Activated T-helper 17 cell treated with anti-CD3 and anti-CD28 coated beads, Interleukin-2, amount 50 U/mL, for 72 hours (primary cell): ENCODE measurements at regions not wholly inside any gene's neighbourhood (a gene's known extent, or its start where the extent isn't known, plus 50 kb on each side); places are given as distances from the start of the nearest gene placed in this dataset.

Experiments
- ATAC-seq: fragments of 150-1000 bp; cut with Tn5 transposase; replicated peaks from 2 replicates; pipeline ENCODE4 v1.10.0; 2021; ENCODE audit warnings: mild to moderate bottlenecking, moderate library complexity
- H3K27ac Mint-ChIP-seq: one replicate; pipeline ENCODE4 v1.8.0; 2022; ENCODE audit warnings: mixed read lengths
- H3K27me3 Mint-ChIP-seq: one replicate; pipeline ENCODE4 v1.8.0; 2022; ENCODE audit warnings: mixed read lengths
- H3K36me3 Mint-ChIP-seq: one replicate; pipeline ENCODE4 v1.8.0; 2022; ENCODE audit warnings: low read depth, mild to moderate bottlenecking, mixed read lengths
- H3K4me1 Mint-ChIP-seq: one replicate; pipeline ENCODE4 v1.8.0; 2022; ENCODE audit warnings: mixed read lengths
- H3K4me3 Mint-ChIP-seq: one replicate; pipeline ENCODE4 v1.8.0; 2022; ENCODE audit warnings: mild to moderate bottlenecking, mixed read lengths
- H3K9me3 Mint-ChIP-seq: one replicate; pipeline ENCODE4 v1.8.0; 2022; ENCODE audit warnings: mixed read lengths

GRCh38 chr14:86527312-86527711 is 997.4 kb downstream of the FLRT2 start:
- peaks cover 9% of the 10 kb centered on the region for H3K9me3 Mint-ChIP-seq
- no peaks in the 10 kb centered on the region for H3K36me3 Mint-ChIP-seq
- no peak overlapping the region for H3K4me3 Mint-ChIP-seq
- H3K4me1 Mint-ChIP-seq, result no peaks in the 10 kb centered on the region
- no peaks in the 10 kb centered on the region for H3K27me3 Mint-ChIP-seq
- no peak for ATAC-seq
- H3K27ac Mint-ChIP-seq, result no peak overlapping the region

GRCh38 chr14:86525673-86526072 is 995.7 kb downstream of the FLRT2 start:
- Mint-ChIP-seq H3K4me1 (no peaks in the 10 kb centered on the region), H3K27ac (no peak overlapping the region)

GRCh38 chr14:86521843-86522242 is 991.9 kb downstream of the FLRT2 start:
- no peak for ATAC-seq
- Mint-ChIP-seq H3K9me3 (peaks cover 9% of the 10 kb centered on the region), H3K27ac (no peak overlapping the region), H3K4me1 (no peaks in the 10 kb centered on the region), H3K27me3 (no peaks in the 10 kb centered on the region), H3K36me3 (no peaks in the 10 kb centered on the region), H3K4me3 (no peak overlapping the region)

More at GRCh38 chr14:86525673-86526072, 995.7 kb downstream of the FLRT2 start:
- no peak for ATAC-seq
- H3K4me3 Mint-ChIP-seq, result no peak overlapping the region
- peaks cover 9% of the 10 kb centered on the region for H3K9me3 Mint-ChIP-seq
- no peaks in the 10 kb centered on the region for H3K27me3 Mint-ChIP-seq
- H3K36me3 Mint-ChIP-seq, result no peaks in the 10 kb centered on the region

GRCh38 chr14:86521031-86521730 is 991.2 kb downstream of the FLRT2 start:
- H3K27me3 Mint-ChIP-seq, result no peaks in the 10 kb centered on the region
- H3K4me1 Mint-ChIP-seq, result no peaks in the 10 kb centered on the region
- ATAC-seq, result no peak
- H3K36me3 Mint-ChIP-seq, result no peaks in the 10 kb centered on the region
- no peak overlapping the region for H3K4me3 Mint-ChIP-seq
- H3K27ac Mint-ChIP-seq, result no peak overlapping the region
- peaks cover 9% of the 10 kb centered on the region for H3K9me3 Mint-ChIP-seq

GRCh38 chr14:86518298-86518697 is 988.4 kb downstream of the FLRT2 start:
- H3K36me3 Mint-ChIP-seq, result no peaks in the 10 kb centered on the region
- no peak overlapping the region for H3K4me3 Mint-ChIP-seq
- H3K9me3 Mint-ChIP-seq, result peaks cover under 1% of the 10 kb centered on the region
- no peak overlapping the region for H3K27ac Mint-ChIP-seq
- H3K27me3 Mint-ChIP-seq, result no peaks in the 10 kb centered on the region
- H3K4me1 Mint-ChIP-seq, result no peaks in the 10 kb centered on the region
- ATAC-seq, result no peak

GRCh38 chr14:86515195-86515594 is 985.3 kb downstream of the FLRT2 start:
- peaks cover 3% of the 10 kb centered on the region for H3K9me3 Mint-ChIP-seq
- no peak overlapping the region for H3K4me3 Mint-ChIP-seq
- ATAC-seq, result no peak
- H3K27ac Mint-ChIP-seq, result no peak overlapping the region
- H3K27me3 Mint-ChIP-seq, result no peaks in the 10 kb centered on the region
- H3K4me1 Mint-ChIP-seq, result no peaks in the 10 kb centered on the region
- H3K36me3 Mint-ChIP-seq, result no peaks in the 10 kb centered on the region

- Mint-ChIP-seq H3K4me1 (no peaks in the 10 kb centered on the region), H3K27me3 (no peaks in the 10 kb centered on the region), H3K9me3 (peaks cover 3% of the 10 kb centered on the region), H3K4me3 (no peak overlapping the region), H3K27ac (no peak overlapping the region), H3K36me3 (no peaks in the 10 kb centered on the region)
- no peak for ATAC-seq
These were observed 983.6 kb downstream of the FLRT2 start for GRCh38 chr14:86513564-86513963.

GRCh38 chr14:86513056-86513455 is 983.1 kb downstream of the FLRT2 start:
- Mint-ChIP-seq H3K27ac (no peak overlapping the region), H3K27me3 (no peaks in the 10 kb centered on the region), H3K9me3 (peaks cover 3% of the 10 kb centered on the region), H3K36me3 (no peaks in the 10 kb centered on the region), H3K4me3 (no peak overlapping the region), H3K4me1 (no peaks in the 10 kb centered on the region)
- ATAC-seq, result no peak

GRCh38 chr14:86510491-86510890 is 980.5 kb downstream of the FLRT2 start:
- Mint-ChIP-seq H3K36me3 (no peaks in the 10 kb centered on the region), H3K4me3 (no peak overlapping the region), H3K4me1 (no peaks in the 10 kb centered on the region), H3K9me3 (peaks cover 3% of the 10 kb centered on the region), H3K27ac (no peak overlapping the region), H3K27me3 (no peaks in the 10 kb centered on the region)
- ATAC-seq, result no peak

- no peaks in the 10 kb centered on the region for H3K36me3 Mint-ChIP-seq
- no peaks in the 10 kb centered on the region for H3K9me3 Mint-ChIP-seq
- ATAC-seq, result no peak
- H3K4me1 Mint-ChIP-seq, result peaks cover 4% of the 10 kb centered on the region
- no peaks in the 10 kb centered on the region for H3K27me3 Mint-ChIP-seq
- H3K4me3 Mint-ChIP-seq, result no peak overlapping the region
- no peak overlapping the region for H3K27ac Mint-ChIP-seq
These were observed 975.9 kb downstream of the FLRT2 start for GRCh38 chr14:86505808-86506207.

GRCh38 chr14:86501611-86502010 is 971.7 kb downstream of the FLRT2 start:
- no peak overlapping the region for H3K4me3 Mint-ChIP-seq

GRCh38 chr14:86491743-86492142 is 961.8 kb downstream of the FLRT2 start:
- Mint-ChIP-seq H3K36me3 (no peaks in the 10 kb centered on the region), H3K4me3 (no peak overlapping the region), H3K9me3 (no peaks in the 10 kb centered on the region), H3K27ac (no peak overlapping the region), H3K4me1 (no peaks in the 10 kb centered on the region), H3K27me3 (no peaks in the 10 kb centered on the region)
- ATAC-seq, result no peak

More at GRCh38 chr14:86501611-86502010, 971.7 kb downstream of the FLRT2 start:
- ATAC-seq, result peak; percentile 72
- H3K27me3 Mint-ChIP-seq, result no peaks in the 10 kb centered on the region
- no peaks in the 10 kb centered on the region for H3K9me3 Mint-ChIP-seq
- H3K4me1 Mint-ChIP-seq, result peaks cover 4% of the 10 kb centered on the region
- H3K36me3 Mint-ChIP-seq, result no peaks in the 10 kb centered on the region
- no peak overlapping the region for H3K27ac Mint-ChIP-seq

GRCh38 chr14:86481104-86481503 is 951.2 kb downstream of the FLRT2 start:
- H3K9me3 Mint-ChIP-seq, result peaks cover 3% of the 10 kb centered on the region
- ATAC-seq, result peak; percentile 78
- no peaks in the 10 kb centered on the region for H3K4me1 Mint-ChIP-seq
- H3K27ac Mint-ChIP-seq, result no peak overlapping the region
- H3K4me3 Mint-ChIP-seq, result no peak overlapping the region
- no peaks in the 10 kb centered on the region for H3K27me3 Mint-ChIP-seq
- H3K36me3 Mint-ChIP-seq, result no peaks in the 10 kb centered on the region

GRCh38 chr14:86464341-86464740 is 934.4 kb downstream of the FLRT2 start:
- H3K27me3 Mint-ChIP-seq, result no peaks in the 10 kb centered on the region
- no peak overlapping the region for H3K4me3 Mint-ChIP-seq
- no peaks in the 10 kb centered on the region for H3K9me3 Mint-ChIP-seq
- H3K4me1 Mint-ChIP-seq, result no peaks in the 10 kb centered on the region
- H3K36me3 Mint-ChIP-seq, result no peaks in the 10 kb centered on the region
- no peak for ATAC-seq
- no peak overlapping the region for H3K27ac Mint-ChIP-seq

- Mint-ChIP-seq H3K4me3 (no peak overlapping the region), H3K27ac (no peak overlapping the region), H3K36me3 (no peaks in the 10 kb centered on the region), H3K27me3 (no peaks in the 10 kb centered on the region), H3K9me3 (no peaks in the 10 kb centered on the region), H3K4me1 (no peaks in the 10 kb centered on the region)
- peak; percentile 24 for ATAC-seq
These were observed 932.3 kb downstream of the FLRT2 start for GRCh38 chr14:86462193-86462753.
